HEK293 (cell line): ENCODE measurements at regions not wholly inside any gene's neighbourhood (a gene's known extent, or its start where the extent isn't known, plus 50 kb on each side); places are given as distances from the start of the nearest gene placed in this dataset.

Experiments used
- CTCF ChIA-PET: fragments of 350-600 bp; formaldehyde crosslinking; extraction: SDS; loops from one replicate; lab custom pipeline; 2021; ENCODE audit warnings: antibody characterized with exemption; lab: Yijun Ruan, JAX
- POLR2A ChIA-PET: fragments of 300-600 bp; formaldehyde crosslinking; extraction: SDS; loops from one replicate; lab custom pipeline; 2020; ENCODE audit warnings: antibody characterized with exemption, inconsistent platforms; lab: Yijun Ruan, JAX
- H3K27ac ChIP-seq: fragments of 200-500 bp; sonication (Bioruptor generic); 2 replicates; pipeline ENCODE4 v1.5.1; 2014; ENCODE audit warnings: low read depth, low read length, control low read depth, inconsistent platforms; ENCODE audit errors: extremely low read depth
- H3K36me3 ChIP-seq, 2 experiments: fragments of 200-500 bp in 1 of 2; sonication (Bioruptor generic) in 1 of 2; 1 replicate in 1 of 2; 2 replicates in 1 of 2; pipeline ENCODE4 v1.5.1; 2014 to 2017; ENCODE audit warnings: inconsistent platforms in 2 of 2, low read length in 2 of 2; ENCODE audit not compliant: control insufficient read depth in 2 of 2, insufficient read depth in 1 of 2
- H3K4me1 ChIP-seq: fragments of 200-500 bp; sonication (Bioruptor generic); 2 replicates; pipeline ENCODE4 v1.5.1; 2014; ENCODE audit warnings: mild to moderate bottlenecking, low read length, inconsistent platforms; ENCODE audit not compliant: control insufficient read depth, insufficient read depth
- H3K4me3 ChIP-seq: 2 replicates; pipeline ENCODE4 v1.5.1; 2011; ENCODE audit warnings: low read depth, mild to moderate bottlenecking, control low read depth, low read length, moderate library complexity
- H3K9me3 ChIP-seq: fragments of 200-500 bp; sonication (Bioruptor generic); 2 replicates; pipeline ENCODE4 v1.5.1; 2014; ENCODE audit warnings: low read depth, low read length, inconsistent platforms; ENCODE audit not compliant: control insufficient read depth, insufficient read depth
- MEIS1 ChIP-seq: sonication (generic); formaldehyde crosslinking; IDR thresholded peaks from 2 replicates; pipeline ENCODE4 v1.8.1; 2022; ENCODE audit warnings: missing genetic modification reagents, mild to moderate bottlenecking, borderline replicate concordance
- RBAK ChIP-seq: fragments of 450-650 bp; formaldehyde crosslinking; IDR thresholded peaks from 2 replicates; pipeline ENCODE4 v1.5.1; 2016; ENCODE audit warnings: missing biosample characterization, missing genetic modification characterization
- ZBTB1 ChIP-seq: fragments of 450-650 bp; formaldehyde crosslinking; IDR thresholded peaks from 2 replicates; pipeline ENCODE4 v1.5.1; 2016; ENCODE audit warnings: missing biosample characterization, missing genetic modification characterization
- ZNF16 ChIP-seq: fragments of 450-650 bp; formaldehyde crosslinking; IDR thresholded peaks from 2 replicates; pipeline ENCODE4 v1.5.1; 2016; ENCODE audit warnings: low read depth, missing biosample characterization, missing genetic modification characterization
- ZNF169 ChIP-seq: fragments of 450-650 bp; formaldehyde crosslinking; IDR thresholded peaks from 2 replicates; pipeline ENCODE4 v1.5.1; 2016; ENCODE audit warnings: missing biosample characterization, missing genetic modification characterization
- ZNF24 ChIP-seq: fragments of 450-650 bp; formaldehyde crosslinking; IDR thresholded peaks from 2 replicates; pipeline ENCODE4 v1.5.1; 2016; ENCODE audit warnings: missing biosample characterization, missing genetic modification characterization
- ZNF302 ChIP-seq: fragments of 450-650 bp; formaldehyde crosslinking; IDR thresholded peaks from 2 replicates; pipeline ENCODE4 v1.5.1; 2016; ENCODE audit warnings: missing biosample characterization, missing genetic modification characterization, low read depth
- ZNF423 ChIP-seq: fragments of 450-650 bp; formaldehyde crosslinking; IDR thresholded peaks from 2 replicates; pipeline ENCODE4 v1.5.1; 2016; ENCODE audit warnings: missing biosample characterization, missing genetic modification characterization
- ZNF558 ChIP-seq: fragments of 450-650 bp; formaldehyde crosslinking; IDR thresholded peaks from 2 replicates; pipeline ENCODE4 v1.5.1; 2016; ENCODE audit warnings: missing biosample characterization, missing genetic modification characterization
- ZNF707 ChIP-seq: fragments of 450-650 bp; formaldehyde crosslinking; IDR thresholded peaks from 2 replicates; pipeline ENCODE4 v1.5.1; 2016; ENCODE audit warnings: missing biosample characterization, missing genetic modification characterization
- ZNF837 ChIP-seq: fragments of 450-650 bp; formaldehyde crosslinking; IDR thresholded peaks from 2 replicates; pipeline ENCODE4 v1.5.1; 2016; ENCODE audit warnings: missing biosample characterization, missing genetic modification characterization
- TF ChIP-seq, protein P1 (sequence below): fragments of 450-650 bp; formaldehyde crosslinking; IDR thresholded peaks from 2 replicates; pipeline ENCODE4 v1.5.1; 2017; ENCODE audit warnings: missing biosample characterization, missing genetic modification characterization
- TF ChIP-seq, protein P2 (sequence below): fragments of 450-650 bp; formaldehyde crosslinking; IDR thresholded peaks from 2 replicates; pipeline ENCODE4 v1.5.1; 2016; ENCODE audit warnings: missing biosample characterization, missing genetic modification characterization
- TF ChIP-seq, protein P3 (sequence below): fragments of 450-650 bp; formaldehyde crosslinking; IDR thresholded peaks from 2 replicates; pipeline ENCODE4 v1.5.1; 2016; ENCODE audit warnings: missing biosample characterization, missing genetic modification characterization, borderline replicate concordance
- TF ChIP-seq, protein P4 (sequence below): fragments of 450-650 bp; IDR thresholded peaks from 2 replicates; pipeline ENCODE4 v1.5.1; 2018; ENCODE audit warnings: missing biosample characterization, mild to moderate bottlenecking, missing genetic modification characterization
- TF ChIP-seq, protein P5 (sequence below): fragments of 450-650 bp; formaldehyde crosslinking; IDR thresholded peaks from 2 replicates; pipeline ENCODE4 v1.5.1; 2017; ENCODE audit warnings: missing biosample characterization, missing genetic modification characterization

DNA sequence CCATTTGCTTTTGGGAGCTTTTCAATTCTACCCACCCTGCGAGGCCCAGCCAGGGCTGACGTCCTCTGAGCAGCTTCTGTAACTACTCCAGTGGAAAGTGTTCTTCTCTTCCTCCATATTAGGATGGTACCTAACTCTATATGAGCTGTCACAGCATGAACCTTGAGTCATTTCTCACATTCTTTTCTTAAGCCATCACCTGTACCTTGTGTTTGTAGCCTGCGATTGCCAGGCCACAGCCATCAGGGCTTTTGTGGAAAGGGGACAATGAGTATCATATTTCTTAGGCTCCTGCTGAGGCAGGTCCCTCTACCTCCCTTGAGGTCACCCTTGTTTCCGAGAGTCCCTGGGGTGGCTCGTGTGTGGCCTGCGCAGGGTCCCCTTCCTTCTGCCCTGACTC lies 144.5 kb upstream of the DLX2 start:
- TF ChIP-seq, protein P1, sequence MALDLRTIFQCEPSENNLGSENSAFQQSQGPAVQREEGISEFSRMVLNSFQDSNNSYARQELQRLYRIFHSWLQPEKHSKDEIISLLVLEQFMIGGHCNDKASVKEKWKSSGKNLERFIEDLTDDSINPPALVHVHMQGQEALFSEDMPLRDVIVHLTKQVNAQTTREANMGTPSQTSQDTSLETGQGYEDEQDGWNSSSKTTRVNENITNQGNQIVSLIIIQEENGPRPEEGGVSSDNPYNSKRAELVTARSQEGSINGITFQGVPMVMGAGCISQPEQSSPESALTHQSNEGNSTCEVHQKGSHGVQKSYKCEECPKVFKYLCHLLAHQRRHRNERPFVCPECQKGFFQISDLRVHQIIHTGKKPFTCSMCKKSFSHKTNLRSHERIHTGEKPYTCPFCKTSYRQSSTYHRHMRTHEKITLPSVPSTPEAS (tag by site-specific recombination), result no peak
- TF ChIP-seq, protein P2, sequence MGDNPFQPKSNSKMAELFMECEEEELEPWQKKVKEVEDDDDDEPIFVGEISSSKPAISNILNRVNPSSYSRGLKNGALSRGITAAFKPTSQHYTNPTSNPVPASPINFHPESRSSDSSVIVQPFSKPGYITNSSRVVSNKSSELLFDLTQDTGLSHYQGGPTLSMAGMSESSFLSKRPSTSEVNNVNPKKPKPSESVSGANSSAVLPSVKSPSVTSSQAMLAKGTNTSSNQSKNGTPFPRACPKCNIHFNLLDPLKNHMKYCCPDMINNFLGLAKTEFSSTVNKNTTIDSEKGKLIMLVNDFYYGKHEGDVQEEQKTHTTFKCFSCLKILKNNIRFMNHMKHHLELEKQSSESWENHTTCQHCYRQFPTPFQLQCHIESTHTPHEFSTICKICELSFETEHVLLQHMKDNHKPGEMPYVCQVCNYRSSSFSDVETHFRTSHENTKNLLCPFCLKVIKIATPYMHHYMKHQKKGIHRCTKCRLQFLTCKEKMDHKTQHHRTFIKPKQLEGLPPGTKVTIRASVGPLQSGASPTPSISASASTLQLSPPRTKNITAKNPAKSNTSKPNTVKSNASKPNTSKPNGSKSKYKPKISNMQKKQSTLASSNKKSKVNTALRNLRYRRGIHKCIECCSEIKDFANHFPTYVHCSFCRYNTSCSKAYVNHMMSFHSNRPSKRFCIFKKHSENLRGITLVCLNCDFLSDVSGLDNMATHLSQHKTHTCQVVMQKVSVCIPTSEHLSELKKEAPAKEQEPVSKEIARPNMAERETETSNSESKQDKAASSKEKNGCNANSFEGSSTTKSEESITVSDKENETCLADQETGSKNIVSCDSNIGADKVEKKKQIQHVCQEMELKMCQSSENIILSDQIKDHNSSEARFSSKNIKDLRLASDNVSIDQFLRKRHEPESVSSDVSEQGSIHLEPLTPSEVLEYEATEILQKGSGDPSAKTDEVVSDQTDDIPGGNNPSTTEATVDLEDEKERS (tag by site-specific recombination), result no peak
- TF ChIP-seq ZNF558, result no peak
- no peak for TF ChIP-seq ZBTB1 (tag by site-specific recombination)
- no peak for TF ChIP-seq RBAK (tag by site-specific recombination)
- TF ChIP-seq ZNF169 (tag by site-specific recombination), result no peak
- TF ChIP-seq, protein P3, sequence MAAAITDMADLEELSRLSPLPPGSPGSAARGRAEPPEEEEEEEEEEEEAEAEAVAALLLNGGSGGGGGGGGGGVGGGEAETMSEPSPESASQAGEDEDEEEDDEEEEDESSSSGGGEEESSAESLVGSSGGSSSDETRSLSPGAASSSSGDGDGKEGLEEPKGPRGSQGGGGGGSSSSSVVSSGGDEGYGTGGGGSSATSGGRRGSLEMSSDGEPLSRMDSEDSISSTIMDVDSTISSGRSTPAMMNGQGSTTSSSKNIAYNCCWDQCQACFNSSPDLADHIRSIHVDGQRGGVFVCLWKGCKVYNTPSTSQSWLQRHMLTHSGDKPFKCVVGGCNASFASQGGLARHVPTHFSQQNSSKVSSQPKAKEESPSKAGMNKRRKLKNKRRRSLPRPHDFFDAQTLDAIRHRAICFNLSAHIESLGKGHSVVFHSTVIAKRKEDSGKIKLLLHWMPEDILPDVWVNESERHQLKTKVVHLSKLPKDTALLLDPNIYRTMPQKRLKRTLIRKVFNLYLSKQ (tag by site-specific recombination), result no peak
- TF ChIP-seq, protein P4, sequence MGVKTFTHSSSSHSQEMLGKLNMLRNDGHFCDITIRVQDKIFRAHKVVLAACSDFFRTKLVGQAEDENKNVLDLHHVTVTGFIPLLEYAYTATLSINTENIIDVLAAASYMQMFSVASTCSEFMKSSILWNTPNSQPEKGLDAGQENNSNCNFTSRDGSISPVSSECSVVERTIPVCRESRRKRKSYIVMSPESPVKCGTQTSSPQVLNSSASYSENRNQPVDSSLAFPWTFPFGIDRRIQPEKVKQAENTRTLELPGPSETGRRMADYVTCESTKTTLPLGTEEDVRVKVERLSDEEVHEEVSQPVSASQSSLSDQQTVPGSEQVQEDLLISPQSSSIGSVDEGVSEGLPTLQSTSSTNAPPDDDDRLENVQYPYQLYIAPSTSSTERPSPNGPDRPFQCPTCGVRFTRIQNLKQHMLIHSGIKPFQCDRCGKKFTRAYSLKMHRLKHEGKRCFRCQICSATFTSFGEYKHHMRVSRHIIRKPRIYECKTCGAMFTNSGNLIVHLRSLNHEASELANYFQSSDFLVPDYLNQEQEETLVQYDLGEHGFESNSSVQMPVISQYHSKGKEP (tag by site-specific recombination), result no peak
- Histone ChIP-seq H3K4me3 (no peak overlapping the region), H3K4me1 (no peaks in the 10 kb centered on the region), H3K36me3 (no peaks in the 10 kb centered on the region), H3K9me3 (no peaks in the 10 kb centered on the region), H3K27ac (no peak overlapping the region)
- ChIA-PET CTCF (no interaction called here), POLR2A (no interaction called here)

DNA sequence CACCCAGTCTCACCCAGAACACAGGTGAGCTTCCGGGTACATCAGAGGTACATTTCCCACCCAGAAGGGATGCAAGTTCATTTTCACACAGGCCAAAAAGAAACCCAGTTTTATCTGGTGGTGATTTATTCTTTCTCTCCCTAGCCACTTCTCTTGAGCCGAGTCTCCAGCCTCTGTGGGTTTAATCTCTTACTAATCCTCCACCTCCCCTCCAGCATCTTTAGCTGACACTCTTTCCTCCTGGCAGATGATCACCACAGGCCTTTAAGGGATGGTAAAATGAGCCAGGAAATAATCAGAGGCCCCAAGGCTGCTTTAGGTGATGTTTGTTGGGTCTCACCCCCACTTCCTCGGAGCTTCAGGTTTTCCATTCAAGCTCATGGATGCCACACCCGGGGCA lies 145.7 kb upstream of the DLX2 start:
- Histone ChIP-seq H3K36me3 (no peaks in the 10 kb centered on the region), H3K9me3 (no peaks in the 10 kb centered on the region), H3K27ac (no peak overlapping the region), H3K4me3 (no peak overlapping the region), H3K4me1 (no peaks in the 10 kb centered on the region; the same call in 1 of the 2 replicates)
- POLR2A ChIA-PET, result no interaction called here
- TF ChIP-seq ZNF837 (tag by site-specific recombination), result no peak
- TF ChIP-seq ZNF423 (tag by site-specific recombination), result no peak
- TF ChIP-seq ZNF16, result no peak
- no peak for TF ChIP-seq ZNF302 (tag by site-specific recombination)
- TF ChIP-seq, protein P5, sequence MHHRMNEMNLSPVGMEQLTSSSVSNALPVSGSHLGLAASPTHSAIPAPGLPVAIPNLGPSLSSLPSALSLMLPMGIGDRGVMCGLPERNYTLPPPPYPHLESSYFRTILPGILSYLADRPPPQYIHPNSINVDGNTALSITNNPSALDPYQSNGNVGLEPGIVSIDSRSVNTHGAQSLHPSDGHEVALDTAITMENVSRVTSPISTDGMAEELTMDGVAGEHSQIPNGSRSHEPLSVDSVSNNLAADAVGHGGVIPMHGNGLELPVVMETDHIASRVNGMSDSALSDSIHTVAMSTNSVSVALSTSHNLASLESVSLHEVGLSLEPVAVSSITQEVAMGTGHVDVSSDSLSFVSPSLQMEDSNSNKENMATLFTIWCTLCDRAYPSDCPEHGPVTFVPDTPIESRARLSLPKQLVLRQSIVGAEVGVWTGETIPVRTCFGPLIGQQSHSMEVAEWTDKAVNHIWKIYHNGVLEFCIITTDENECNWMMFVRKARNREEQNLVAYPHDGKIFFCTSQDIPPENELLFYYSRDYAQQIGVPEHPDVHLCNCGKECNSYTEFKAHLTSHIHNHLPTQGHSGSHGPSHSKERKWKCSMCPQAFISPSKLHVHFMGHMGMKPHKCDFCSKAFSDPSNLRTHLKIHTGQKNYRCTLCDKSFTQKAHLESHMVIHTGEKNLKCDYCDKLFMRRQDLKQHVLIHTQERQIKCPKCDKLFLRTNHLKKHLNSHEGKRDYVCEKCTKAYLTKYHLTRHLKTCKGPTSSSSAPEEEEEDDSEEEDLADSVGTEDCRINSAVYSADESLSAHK (tag by site-specific recombination), result no peak
- no peak for TF ChIP-seq MEIS1 (CRISPR knock-in tag)
- no peak for TF ChIP-seq ZNF707
- TF ChIP-seq ZNF24 (tag by site-specific recombination), result no peak
- CTCF ChIA-PET, result interaction anchor here (0.6 to 1.3 kb wide), 3 partner anchors 188 to 214 kb away, joined by 3 to 5 read pairs (median 4); no protein-coding TSS in a partner anchor
